Activated CD4-positive, alpha-beta T cell treated with anti-CD3 and anti-CD28 coated beads for 48 hours (primary cell): ENCODE measurements at regions not wholly inside any gene's neighbourhood (a gene's known extent, or its start where the extent isn't known, plus 50 kb on each side); places are given as distances from the start of the nearest gene placed in this dataset.
"Not testable (repeated sequence)": the region's sequence is repeated elsewhere in the genome, so short reads cannot be mapped to it uniquely, and the experiment has no call there.

Experiments
- DNase-seq: peaks from one replicate; pipeline ENCODE4 v3.0.0-alpha.2; 2020

GRCh38 chrX:122586831-122587230 is 597.2 kb upstream of the GRIA3 start:
- no peak for DNase-seq

DNA sequence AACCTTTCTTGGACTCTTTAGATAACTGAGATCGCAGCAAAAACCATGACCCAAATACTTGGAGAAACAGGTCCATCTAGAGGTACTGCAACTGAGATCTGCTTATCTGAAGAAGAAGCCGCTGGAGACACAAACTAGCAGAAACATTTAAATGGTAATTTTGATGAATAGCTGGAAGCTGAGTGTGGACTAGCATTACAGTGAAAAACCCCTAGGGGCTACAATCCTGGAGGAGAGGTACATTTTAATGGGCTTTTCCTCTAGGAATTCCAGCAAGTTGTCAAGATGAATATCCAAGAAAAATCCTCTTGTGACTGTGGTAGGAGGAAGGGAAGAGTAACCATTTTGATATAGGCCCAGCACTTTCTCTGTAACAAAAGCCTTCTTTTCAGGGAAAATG is 592.5 kb upstream of the GRIA3 start:
- no peak for DNase-seq

GRCh38 chrX:122596998-122597397 is 587.1 kb upstream of the GRIA3 start:
- DNase-seq, result no peak

DNA sequence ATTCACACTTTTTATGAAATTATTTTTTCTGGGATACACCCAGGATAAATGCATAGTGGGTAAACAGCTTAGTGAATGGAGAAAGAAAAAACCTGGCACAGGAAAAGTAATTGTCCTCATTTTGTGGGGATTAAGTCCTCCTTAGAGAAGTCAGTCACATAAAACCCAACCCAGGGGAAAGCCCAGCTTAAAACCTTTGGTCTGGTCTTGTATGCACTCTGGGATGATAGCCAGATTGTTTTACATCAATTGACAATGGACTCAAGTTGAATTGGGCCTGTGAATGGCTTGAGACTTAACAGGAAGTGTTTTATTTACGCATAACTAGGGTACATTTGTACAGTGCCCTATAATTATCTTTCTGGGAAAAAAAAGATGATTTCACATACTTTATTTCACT is 561.3 kb upstream of the GRIA3 start:
- no peak for DNase-seq

DNA sequence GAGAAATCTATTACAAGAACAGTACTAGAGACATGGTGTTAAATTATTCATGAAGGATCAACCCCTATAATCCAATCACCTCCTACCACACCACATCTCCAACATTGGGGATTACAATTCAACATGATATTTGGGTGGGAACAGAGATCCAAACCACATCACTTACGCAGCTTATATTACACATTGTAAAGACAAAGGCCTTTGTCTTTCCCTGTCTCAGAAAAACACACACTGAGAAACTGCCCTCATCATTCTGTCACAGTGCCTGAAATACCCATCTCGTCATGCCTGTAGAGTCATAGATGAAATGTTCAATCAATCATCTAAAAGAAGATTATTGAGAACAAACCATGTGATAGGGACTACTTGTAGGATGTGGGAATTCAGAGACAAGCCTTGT is 558.8 kb upstream of the GRIA3 start:
- no peak for DNase-seq

DNA sequence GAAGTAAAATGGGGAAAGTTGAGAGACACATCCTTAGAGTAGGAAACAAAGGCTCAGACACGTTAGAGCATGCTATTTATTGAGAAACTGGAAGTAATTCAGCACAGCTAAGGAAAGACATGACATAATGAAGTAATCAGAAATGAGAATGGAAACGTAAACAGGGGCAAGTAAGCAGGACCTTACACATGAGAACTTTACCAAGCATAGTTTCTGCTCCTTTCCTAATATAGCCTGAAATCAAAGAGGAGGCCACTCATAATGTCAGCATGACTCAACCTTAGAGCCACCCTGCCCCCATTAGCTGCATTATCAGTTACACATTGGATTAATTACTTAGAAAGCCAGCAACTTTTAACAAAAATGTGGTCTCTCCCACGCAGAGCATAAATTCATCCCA is 558.3 kb upstream of the GRIA3 start:
- no peak for DNase-seq

DNA sequence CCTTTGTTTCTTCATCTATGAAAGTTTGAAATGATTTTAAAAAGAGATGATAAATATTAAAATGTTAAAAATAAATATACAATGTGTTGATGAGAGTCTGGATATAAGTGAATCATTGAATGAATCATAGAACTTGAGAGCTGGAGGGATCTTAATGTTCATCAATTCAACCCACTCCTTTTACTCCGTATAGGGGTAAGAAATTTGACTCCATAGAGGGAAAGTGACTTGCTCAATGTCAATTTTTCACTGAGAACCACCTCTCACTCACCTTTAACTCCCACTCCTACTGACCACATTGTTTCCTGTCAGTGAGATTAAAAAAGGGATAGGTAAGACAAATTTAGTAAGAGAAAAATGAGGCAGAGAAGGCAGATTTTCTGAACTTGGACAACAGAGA is 557.2 kb upstream of the GRIA3 start:
- DNase-seq, result no peak

DNA sequence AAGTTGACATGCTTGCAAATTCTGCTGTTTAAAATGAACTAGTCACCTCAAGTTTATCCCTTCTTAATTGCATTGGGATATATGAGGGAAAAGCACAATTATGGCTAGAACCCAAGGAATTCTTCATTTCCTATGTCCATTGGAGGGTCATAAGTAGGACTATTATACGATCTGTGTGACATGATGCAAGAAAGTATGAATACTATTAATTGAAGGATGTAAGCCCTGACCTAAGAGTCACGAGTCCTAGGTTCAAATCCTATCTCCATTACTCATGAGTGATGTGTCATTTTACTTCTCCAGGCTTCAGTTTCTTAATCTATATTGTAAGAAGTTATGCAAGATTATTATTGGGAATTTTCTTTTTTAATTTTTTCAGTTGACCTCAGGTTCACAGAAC is 542.9 kb upstream of the GRIA3 start:
- DNase-seq, result no peak

DNA sequence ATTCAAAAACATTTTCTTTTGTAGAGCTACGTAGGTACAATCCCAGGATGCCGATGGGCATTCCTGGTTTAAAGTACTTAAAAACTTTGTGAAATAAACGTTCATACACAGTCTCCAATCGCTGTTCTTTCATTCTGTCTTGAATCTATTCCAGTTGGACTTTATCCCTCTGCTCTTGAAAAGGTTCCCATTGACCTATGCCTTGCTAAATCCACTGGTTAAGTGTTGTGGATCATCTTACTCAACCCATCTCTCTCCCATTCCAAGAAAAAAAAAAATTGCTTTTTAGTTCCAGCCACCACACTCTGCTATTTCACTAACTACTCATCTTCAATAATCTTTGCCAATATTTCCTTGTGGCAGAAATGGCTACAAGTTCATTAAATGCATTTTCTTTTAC is 542.3 kb upstream of the GRIA3 start:
- no peak for DNase-seq

GRCh38 chrX:122655256-122655655 is 528.8 kb upstream of the GRIA3 start:
- DNase-seq, result not testable (repeated sequence)

- no peak for DNase-seq
Observed at GRCh38 chrX:122666601-122667000, 517.5 kb upstream of the GRIA3 start.

DNA sequence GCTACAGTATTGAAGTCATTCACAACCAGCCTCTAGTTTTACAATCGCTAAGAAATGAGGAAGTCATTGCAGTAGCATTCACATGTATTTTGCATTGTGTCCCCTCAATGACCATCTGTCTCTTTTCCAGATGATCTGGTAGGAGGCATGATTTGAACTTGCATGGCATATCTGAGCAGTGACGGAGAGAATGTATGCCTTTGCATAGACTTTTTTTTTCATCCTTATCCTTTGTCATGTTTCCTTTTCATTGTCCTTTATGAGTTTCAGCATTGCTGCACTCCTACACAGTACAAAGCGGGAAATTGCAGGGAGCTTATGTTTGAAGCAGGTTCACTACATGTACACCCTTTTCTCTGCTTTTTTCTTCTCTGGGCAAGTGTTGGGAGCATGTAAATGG is 516.4 kb upstream of the GRIA3 start:
- DNase-seq, result no peak

DNA sequence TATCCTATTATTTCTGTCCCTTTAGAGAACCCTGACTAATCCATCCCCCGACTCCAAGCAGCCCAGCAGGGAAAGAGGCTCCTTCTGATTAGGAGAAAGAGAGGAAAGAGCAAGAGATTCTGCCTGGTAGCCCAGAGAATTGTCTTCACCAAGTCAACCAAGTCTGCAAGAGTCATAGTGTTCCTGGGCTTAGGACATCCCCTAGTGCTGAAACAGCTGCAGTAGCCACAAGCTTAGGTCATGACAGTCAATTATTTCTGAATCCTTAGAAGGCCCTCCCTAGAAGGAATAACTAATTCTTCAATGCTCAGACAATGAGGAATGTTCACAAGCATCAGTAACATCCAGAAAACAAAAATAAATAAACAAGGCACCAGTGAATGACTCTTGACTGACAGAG is 480.3 kb upstream of the GRIA3 start:
- DNase-seq, result no peak

DNA sequence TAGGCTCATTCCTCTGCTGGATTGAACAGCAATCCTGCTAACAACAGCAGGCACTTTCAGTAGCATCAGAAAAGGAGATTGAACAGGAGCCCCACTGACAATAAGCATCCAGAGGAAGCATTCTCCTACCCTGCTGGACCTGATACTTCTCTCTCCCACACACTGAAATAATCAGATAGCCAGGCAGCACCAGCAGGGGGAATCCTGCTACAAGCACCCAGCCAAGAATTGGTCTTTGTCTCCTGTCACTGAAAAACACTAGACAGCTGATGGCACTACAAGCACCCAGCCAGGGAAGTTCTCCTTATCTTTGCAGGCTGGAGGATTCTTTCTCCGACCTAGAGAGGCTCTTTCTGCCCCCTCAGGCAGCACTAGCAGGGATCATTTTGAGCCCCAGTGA is 444.3 kb upstream of the GRIA3 start:
- DNase-seq, result no peak

DNA sequence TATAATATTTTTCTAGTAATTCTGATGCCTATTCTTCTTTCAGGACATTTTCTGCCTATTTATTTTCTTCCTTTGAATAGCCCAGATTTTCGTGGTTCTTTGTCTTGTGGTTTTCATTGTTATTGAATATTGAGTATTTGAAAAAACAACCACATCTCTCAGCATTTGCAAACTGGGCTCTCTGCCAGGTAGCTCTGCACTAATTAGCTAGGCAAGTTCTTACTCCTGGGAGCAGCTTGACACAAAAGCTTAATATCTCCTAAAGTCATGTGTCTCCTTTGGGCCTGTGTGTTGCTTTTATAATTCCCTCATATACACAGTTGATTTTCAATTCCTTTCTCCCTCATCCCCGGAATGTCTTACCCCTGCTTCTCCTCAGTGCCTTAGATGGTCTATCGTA is 413.5 kb upstream of the GRIA3 start:
- DNase-seq, result no peak

DNA sequence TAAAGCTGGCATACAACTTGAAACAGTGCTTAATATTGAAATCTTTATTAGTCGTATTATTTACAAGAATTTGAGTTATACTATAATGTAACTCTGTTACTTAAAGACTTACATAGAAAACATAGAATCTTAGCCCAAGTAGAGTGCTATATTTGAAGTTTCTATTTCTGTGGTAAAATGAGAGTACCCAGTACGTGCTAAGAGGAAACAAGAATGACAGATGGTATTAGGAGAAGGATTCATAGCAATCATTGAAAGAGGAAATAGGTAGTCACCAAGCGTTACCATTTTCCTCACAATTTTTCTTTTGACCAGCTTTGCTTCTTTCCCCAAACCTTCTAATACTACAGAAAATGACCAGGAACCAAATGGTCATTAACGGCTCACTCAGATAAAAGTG is 412.1 kb upstream of the GRIA3 start:
- DNase-seq, result no peak

GRCh38 chrX:122777766-122778165 is 406.3 kb upstream of the GRIA3 start:
- no peak for DNase-seq

- DNase-seq, result no peak
Observed at GRCh38 chrX:122783918-122784317, 400.2 kb upstream of the GRIA3 start.

DNA sequence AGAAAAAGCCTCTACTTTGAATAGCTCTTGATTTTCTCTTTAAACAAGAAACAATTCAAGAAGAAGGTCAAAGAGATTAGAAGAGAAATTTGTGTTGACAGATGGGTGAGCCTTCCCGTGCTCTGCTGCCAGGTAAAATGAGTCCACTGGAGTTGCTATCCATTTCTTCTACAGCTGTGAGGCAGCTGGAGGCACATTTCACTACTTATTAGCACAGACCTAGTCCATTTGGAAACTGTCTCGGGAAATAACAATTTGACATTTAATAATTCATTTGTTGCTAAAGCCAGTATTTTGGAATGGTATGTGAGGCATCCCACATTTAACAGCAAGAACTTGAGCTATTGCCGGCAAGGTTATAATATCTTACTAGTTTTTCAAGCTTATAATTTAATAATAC is 396.8 kb upstream of the GRIA3 start:
- no peak for DNase-seq

DNA sequence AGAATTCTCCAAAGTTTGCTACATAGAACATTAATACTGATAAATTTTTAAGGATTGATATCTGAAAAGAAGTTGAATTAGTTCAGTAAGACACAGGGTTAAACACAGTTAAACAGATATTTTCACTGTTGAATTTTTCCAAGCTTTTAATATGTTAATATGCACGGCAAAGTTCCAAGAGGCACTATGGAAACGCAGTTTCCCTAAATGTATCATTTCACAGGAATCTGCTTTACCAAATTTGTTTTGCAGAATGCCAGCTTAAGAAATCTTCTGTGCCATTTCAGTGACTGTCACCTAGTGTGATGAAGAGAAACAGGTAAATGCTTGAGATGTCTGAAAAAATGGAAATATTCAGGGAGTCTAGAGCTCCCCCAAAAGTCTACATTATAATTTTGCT is 395.9 kb upstream of the GRIA3 start:
- no peak for DNase-seq

DNA sequence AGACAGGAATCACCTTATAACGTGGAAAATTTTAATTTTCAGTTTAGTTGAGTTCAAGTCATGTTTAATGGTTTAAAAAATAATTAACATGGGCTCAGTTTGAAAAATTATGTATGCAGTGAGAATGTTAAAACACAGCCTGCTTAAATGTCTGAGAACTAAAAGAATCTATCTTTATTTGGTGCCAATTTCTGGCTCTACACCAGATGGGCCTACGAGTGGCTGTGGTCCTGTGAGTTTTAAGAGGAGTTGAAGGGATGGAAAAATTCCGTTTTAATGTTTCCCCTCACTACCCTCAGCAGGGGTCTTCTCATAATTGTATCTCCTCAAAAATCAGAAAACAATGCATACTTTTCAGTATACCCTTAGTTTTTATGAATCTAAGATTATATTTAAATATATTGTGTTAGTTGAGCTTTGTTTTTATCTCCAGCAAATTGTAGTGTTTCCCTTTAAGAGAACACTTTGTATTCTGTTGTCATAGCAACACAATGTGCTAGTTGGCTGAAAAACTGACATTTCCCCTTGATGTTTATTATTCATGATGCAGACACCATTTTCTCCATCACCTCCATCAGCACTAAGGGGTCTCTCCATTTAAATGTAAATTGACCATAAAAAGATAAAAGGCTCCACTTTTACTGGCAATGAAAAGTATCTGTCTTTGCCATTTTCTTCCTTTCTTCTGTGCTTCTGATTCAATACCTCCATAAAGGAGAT is 393.5 kb upstream of the GRIA3 start:
- DNase-seq, result no peak

GRCh38 chrX:122813876-122814275 is 370.2 kb upstream of the GRIA3 start:
- no peak for DNase-seq

DNA sequence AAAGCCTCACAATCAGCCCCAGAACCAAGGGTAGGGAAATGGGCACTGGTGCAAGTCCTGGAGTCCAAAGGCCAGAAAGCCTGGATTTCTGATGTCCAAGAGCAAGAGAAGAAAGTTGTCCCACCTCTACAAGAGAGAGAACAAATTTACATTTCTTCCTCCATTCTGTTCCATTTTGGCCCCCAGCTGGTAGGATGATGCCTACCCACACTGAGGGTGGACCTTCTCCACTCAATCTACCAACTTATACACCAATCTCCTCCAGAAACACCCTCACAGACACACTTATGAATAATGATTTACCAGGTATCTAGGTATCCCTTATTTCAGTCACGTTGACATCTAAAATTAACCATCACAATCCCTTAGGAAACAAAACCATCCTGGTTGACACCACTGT is 367.8 kb upstream of the GRIA3 start:
- no peak for DNase-seq

DNA sequence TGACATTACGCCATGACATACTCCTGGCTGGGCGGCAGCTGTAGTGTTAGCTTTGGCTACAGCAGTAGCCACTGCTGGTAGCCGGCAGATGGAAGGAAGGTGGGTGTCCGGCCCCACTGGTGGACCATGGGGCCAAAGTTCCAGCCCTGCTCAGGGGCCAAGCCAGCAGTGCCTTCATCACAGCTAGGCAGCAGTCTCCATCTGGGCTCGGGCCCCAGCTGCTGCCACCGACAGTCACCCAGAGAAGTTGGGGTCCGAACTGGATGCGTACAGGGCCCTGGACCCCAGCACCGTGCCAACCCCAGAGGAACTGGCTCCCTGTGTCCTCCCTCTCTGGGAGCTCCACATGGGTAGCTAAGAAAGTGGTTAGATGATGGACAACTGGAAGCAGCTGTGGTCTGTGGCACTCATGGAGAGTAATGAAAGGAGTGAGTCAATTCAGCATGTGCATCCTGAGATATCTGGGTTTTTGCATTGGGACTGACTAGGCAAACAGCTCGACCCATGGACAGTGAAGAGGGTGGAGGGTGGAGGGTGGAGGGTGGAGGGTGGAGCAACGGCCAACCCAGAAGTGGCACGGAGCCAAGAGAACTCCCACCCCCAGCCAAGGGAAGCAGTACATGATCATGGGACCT is 366.6 kb upstream of the GRIA3 start:
- DNase-seq, result no peak

DNA sequence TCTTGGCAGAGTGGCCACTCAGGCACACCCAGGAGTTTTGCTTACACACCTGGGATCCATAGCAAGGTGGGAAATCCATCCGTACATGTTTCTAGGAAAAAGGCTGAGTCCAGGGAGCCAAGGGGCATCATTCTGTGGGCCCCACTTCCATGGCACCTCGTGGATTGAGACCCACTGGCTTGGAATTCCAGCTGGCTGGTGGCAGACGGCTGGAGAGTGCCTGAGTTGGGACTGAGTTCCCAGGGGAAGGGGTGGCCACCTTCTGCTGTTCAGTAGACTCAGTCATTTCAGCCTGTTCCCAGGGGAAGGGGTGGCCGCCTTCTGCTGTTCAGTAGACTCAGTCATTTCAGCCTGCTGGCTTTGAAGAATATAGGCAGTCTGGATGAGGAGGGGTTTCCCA is 366.0 kb upstream of the GRIA3 start:
- no peak for DNase-seq
